HepG2 (cell line): ENCODE measurements at regions not wholly inside any gene's neighbourhood (a gene's known extent, or its start where the extent isn't known, plus 50 kb on each side); places are given as distances from the start of the nearest gene placed in this dataset.

Experiments used
- JUNB ChIP-seq: sonication (generic); formaldehyde crosslinking; IDR thresholded peaks from 2 replicates; pipeline ENCODE4 v1.8.0; 2022; ENCODE audit warnings: missing genetic modification reagents, mild to moderate bottlenecking, borderline replicate concordance
- KLF12 ChIP-seq: sonication (generic); formaldehyde crosslinking; IDR thresholded peaks from 2 replicates; pipeline ENCODE4 v1.4.0; 2020; ENCODE audit warnings: missing genetic modification reagents, borderline replicate concordance
- KLF13 ChIP-seq: sonication (generic); formaldehyde crosslinking; IDR thresholded peaks from 2 replicates; pipeline ENCODE4 v1.4.0; 2020; ENCODE audit warnings: mild to moderate bottlenecking, missing genetic modification reagents
- KMT2B ChIP-seq: IDR thresholded peaks from 2 replicates; pipeline ENCODE4 v1.6.1; 2016; ENCODE audit warnings: missing genetic modification reagents, missing compliant biosample characterization
- REL ChIP-seq: sonication (generic); formaldehyde crosslinking; conservative IDR thresholded peaks from 2 replicates; pipeline ENCODE4 v1.8.0; 2022; ENCODE audit warnings: mild to moderate bottlenecking, missing genetic modification reagents, moderate library complexity
- RFX5 ChIP-seq: IDR thresholded peaks from 2 replicates; pipeline ENCODE4 v1.6.1; 2011; ENCODE audit warnings: low read depth, low read length, improper control_type of control experiment
- SUZ12 ChIP-seq: fragments of 150-350 bp; IDR thresholded peaks from 2 replicates; pipeline ENCODE4 v1.6.1; 2014; ENCODE audit warnings: low read depth, low read length
- TCF12 ChIP-seq, 2 experiments: fragments of 450-650 bp in 1 of 2; sonication (generic) in 1 of 2; formaldehyde crosslinking in 1 of 2; IDR thresholded peaks; 2 replicates each; pipeline versions ENCODE4 v1.6.1 to v1.8.0; 2017 to 2022; ENCODE audit warnings: antibody characterized with exemption in 1 of 2, mild to moderate bottlenecking in 1 of 2, missing genetic modification reagents in 1 of 2, moderate library complexity in 1 of 2
- YY1 ChIP-seq: IDR thresholded peaks from 2 replicates; pipeline ENCODE4 v1.6.1; 2011; ENCODE audit warnings: low read length, low read depth, moderate library complexity, mild to moderate bottlenecking; ENCODE audit not compliant: insufficient read depth, insufficient replicate concordance
- ZNF232 ChIP-seq: sonication (generic); formaldehyde crosslinking; IDR thresholded peaks from 2 replicates; pipeline ENCODE4 v1.4.0; 2020; ENCODE audit warnings: missing genetic modification reagents, borderline replicate concordance
- ZNF335 ChIP-seq: sonication (generic); formaldehyde crosslinking; IDR thresholded peaks from 2 replicates; pipeline ENCODE4 v1.4.0; 2020; ENCODE audit warnings: missing genetic modification reagents
- TF ChIP-seq, protein P1 (sequence below): sonication (generic); formaldehyde crosslinking; IDR thresholded peaks from 2 replicates; pipeline ENCODE4 v1.5.0; 2020; ENCODE audit warnings: mild to moderate bottlenecking, missing genetic modification reagents, moderate library complexity
- TF ChIP-seq, protein P2 (sequence below): sonication (generic); formaldehyde crosslinking; IDR thresholded peaks from 2 replicates; pipeline ENCODE4 v1.4.0; 2020; ENCODE audit warnings: mild to moderate bottlenecking, missing genetic modification reagents, borderline replicate concordance
- TF ChIP-seq, protein P3 (sequence below), 2 experiments: sonication (generic) in 1 of 2; formaldehyde crosslinking in 1 of 2; IDR thresholded peaks; 2 replicates each; pipeline versions ENCODE4 v1.4.0 to v1.6.1; 2018 to 2020; ENCODE audit warnings: missing genetic modification reagents in 2 of 2, borderline replicate concordance in 1 of 2, low read depth in 1 of 2, mild to moderate bottlenecking in 1 of 2, missing biosample characterization in 1 of 2

DNA sequence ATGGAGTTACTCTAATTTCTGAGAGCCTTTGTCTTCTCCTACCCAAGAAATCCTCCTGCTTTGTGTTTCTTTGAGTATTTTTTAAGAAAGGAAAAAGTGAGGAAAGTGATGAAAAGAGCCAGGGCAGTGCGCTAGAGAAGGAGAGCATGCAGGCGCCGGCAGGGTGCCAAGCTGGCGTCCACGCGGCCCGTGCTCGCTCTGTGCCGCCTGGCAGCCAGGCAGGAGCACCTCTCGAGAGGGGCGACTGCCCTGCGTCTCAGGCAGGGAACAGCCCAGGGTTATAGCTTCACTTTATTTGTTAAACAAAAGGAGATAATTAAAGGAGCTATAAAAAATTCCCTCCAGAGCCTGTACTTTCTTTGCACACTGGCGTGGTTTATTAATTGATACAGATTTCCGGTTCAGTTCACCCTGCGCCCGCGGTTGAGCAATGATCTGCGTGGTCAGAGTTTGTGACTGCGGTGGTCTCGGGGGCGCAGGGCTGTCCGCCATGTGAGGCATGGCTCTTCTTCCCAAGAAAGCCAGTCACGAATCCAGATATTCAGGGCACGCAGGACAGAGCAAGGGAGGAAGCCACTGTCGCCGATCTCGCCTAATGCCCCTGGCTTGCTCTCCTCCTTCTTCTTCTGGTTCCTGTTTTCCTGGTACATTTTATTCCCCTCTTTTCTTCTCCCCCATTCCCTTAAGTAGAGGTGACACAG, 110.8 kb upstream of the PAQR3 start:
- TF ChIP-seq, protein P1, sequence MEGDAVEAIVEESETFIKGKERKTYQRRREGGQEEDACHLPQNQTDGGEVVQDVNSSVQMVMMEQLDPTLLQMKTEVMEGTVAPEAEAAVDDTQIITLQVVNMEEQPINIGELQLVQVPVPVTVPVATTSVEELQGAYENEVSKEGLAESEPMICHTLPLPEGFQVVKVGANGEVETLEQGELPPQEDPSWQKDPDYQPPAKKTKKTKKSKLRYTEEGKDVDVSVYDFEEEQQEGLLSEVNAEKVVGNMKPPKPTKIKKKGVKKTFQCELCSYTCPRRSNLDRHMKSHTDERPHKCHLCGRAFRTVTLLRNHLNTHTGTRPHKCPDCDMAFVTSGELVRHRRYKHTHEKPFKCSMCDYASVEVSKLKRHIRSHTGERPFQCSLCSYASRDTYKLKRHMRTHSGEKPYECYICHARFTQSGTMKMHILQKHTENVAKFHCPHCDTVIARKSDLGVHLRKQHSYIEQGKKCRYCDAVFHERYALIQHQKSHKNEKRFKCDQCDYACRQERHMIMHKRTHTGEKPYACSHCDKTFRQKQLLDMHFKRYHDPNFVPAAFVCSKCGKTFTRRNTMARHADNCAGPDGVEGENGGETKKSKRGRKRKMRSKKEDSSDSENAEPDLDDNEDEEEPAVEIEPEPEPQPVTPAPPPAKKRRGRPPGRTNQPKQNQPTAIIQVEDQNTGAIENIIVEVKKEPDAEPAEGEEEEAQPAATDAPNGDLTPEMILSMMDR (CRISPR knock-in tag): no peak
- TF ChIP-seq KMT2B (CRISPR knock-in tag) (no peak), YY1 (no peak), ZNF232 (no peak), KLF12 (no peak), REL (CRISPR knock-in tag) (no peak), JUNB (CRISPR knock-in tag) (no peak), RFX5 (no peak), ZNF335 (CRISPR knock-in tag) (no peak), SUZ12 (no peak), TCF12 (IDR thresholded peaks at IDR 0.05) (no peak), TCF12 (CRISPR knock-in tag; IDR thresholded peaks at IDR 0.05) (no peak), KLF13 (no peak)
- TF ChIP-seq, protein P2, sequence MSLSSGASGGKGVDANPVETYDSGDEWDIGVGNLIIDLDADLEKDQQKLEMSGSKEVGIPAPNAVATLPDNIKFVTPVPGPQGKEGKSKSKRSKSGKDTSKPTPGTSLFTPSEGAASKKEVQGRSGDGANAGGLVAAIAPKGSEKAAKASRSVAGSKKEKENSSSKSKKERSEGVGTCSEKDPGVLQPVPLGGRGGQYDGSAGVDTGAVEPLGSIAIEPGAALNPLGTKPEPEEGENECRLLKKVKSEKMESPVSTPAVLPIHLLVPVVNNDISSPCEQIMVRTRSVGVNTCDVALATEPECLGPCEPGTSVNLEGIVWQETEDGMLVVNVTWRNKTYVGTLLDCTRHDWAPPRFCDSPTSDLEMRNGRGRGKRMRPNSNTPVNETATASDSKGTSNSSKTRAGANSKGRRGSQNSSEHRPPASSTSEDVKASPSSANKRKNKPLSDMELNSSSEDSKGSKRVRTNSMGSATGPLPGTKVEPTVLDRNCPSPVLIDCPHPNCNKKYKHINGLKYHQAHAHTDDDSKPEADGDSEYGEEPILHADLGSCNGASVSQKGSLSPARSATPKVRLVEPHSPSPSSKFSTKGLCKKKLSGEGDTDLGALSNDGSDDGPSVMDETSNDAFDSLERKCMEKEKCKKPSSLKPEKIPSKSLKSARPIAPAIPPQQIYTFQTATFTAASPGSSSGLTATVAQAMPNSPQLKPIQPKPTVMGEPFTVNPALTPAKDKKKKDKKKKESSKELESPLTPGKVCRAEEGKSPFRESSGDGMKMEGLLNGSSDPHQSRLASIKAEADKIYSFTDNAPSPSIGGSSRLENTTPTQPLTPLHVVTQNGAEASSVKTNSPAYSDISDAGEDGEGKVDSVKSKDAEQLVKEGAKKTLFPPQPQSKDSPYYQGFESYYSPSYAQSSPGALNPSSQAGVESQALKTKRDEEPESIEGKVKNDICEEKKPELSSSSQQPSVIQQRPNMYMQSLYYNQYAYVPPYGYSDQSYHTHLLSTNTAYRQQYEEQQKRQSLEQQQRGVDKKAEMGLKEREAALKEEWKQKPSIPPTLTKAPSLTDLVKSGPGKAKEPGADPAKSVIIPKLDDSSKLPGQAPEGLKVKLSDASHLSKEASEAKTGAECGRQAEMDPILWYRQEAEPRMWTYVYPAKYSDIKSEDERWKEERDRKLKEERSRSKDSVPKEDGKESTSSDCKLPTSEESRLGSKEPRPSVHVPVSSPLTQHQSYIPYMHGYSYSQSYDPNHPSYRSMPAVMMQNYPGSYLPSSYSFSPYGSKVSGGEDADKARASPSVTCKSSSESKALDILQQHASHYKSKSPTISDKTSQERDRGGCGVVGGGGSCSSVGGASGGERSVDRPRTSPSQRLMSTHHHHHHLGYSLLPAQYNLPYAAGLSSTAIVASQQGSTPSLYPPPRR: no peak
- TF ChIP-seq, protein P3, sequence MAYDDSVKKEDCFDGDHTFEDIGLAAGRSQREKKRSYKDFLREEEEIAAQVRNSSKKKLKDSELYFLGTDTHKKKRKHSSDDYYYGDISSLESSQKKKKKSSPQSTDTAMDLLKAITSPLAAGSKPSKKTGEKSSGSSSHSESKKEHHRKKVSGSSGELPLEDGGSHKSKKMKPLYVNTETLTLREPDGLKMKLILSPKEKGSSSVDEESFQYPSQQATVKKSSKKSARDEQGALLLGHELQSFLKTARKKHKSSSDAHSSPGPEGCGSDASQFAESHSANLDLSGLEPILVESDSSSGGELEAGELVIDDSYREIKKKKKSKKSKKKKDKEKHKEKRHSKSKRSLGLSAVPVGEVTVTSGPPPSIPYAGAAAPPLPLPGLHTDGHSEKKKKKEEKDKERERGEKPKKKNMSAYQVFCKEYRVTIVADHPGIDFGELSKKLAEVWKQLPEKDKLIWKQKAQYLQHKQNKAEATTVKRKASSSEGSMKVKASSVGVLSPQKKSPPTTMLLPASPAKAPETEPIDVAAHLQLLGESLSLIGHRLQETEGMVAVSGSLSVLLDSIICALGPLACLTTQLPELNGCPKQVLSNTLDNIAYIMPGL (CRISPR knock-in tag; IDR thresholded peaks at IDR 0.05; ENCODE audit: borderline replicate concordance in 1 of 2, low read depth in 1 of 2): no peak
